Stimulated activated CD4-positive, alpha-beta T cell treated with anti-CD3 and anti-CD28 coated beads, Interleukin-4, amount 100 ng/mL, for 24 hours (primary cell): ENCODE measurements at regions not wholly inside any gene's neighbourhood (a gene's known extent, or its start where the extent isn't known, plus 50 kb on each side); places are given as distances from the start of the nearest gene placed in this dataset.
"Not testable (repeated sequence)": the region's sequence is repeated elsewhere in the genome, so short reads cannot be mapped to it uniquely, and the experiment has no call there.

Experiments used
- DNase-seq: peaks from one replicate; pipeline ENCODE4 v3.0.0-alpha.2; 2020

GRCh38 chr3:153269730-153270129 lies 107.7 kb downstream of the RAP2B start:
- DNase-seq = no peak

GRCh38 chr3:153273217-153273616 lies 111.2 kb downstream of the RAP2B start:
- no peak for DNase-seq

GRCh38 chr3:153273767-153274435 lies 111.9 kb downstream of the RAP2B start:
- DNase-seq = no peak

DNA sequence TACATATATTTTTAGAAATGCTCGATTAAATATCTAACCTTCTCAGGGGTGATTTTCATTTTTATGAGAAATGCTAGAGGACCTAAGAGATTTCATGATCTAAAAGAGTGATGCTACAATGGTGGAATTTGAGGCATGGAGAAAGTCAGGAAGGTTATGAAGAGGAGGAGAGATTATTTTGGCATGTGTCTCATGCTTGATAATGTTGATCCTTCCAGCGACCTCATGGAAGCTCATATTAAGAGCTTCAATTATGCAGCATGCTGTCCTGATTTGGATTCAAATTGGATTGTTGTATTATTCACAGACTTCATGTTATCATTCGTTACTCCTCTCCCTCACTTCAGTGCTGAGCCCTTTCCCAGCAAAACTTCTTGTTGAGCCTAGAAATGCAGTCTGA lies 112.5 kb downstream of the RAP2B start:
- DNase-seq = no peak

DNA sequence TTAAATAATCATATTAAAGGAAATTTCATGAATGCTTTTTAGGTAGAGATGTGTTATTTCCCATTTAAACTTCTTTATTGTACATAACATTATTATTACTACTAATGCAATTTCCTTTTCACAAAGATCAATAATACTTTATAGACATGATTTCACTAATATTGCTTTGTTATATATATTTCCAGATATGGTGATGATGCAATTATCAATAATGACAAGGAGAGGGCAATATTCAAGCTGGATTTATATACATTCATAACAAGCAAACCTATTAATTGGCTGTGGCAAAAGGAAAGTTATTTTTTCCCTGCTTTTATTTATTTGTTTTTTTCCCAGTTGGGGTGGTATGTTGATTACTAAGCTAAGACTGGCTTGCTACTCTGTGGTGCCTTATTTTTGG lies 113.5 kb downstream of the RAP2B start:
- DNase-seq = no peak

DNA sequence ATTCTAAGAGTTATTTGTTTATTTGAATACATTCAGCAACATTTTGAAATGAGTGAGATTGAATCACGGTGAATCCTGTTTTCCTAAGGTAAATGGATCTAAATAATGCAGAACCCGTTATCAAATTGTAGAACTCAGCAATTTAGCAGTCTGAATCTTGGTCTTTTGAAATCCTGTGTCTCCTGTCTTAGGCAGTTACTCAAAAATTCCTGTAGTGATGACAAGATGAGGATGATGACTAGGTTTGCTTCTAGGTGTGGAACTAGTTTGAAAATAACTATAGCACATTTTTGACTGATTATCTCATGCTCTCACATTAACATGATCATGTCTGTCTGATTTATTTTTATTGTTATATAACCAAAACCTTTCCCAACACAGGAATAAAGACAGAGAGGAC lies 115.0 kb downstream of the RAP2B start:
- DNase-seq = no peak

DNA sequence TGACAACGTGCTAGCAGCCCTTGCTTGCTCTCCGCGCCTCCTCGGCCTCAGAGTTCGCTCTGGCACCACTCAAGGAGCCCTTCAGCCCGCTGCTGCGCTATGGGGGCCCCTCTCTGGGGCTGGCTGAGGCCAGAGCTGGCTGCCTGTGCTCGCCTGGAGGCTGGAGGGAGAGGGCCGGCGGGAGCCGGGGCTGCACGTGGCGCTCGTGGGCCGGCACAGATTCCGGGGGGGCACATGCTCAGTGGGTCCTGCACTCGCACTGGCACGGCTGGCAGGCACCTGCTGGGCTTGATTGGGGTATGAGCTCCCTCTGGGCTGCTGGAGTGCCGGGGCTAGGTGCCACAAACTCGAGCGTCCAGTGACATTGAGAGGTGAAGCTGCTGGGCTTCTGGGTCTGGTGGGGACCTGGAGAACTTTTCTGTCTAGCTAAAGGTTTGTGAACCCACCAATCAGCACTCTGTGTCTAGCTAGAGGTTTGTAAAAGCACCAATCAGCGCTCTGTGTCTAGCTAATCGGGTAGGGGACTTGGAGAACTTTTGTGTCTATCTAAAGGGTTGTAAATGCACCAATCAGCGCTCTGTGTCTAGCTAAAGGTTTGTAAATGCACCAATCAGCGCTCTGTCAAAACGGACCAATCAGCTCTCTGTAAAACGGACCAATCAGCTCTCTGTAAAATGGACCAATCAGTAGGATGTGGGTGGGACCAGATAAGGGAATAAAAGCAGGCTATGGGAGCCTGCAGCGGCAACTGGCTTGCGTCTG lies 119.4 kb downstream of the RAP2B start:
- DNase-seq = not testable (repeated sequence)

DNA sequence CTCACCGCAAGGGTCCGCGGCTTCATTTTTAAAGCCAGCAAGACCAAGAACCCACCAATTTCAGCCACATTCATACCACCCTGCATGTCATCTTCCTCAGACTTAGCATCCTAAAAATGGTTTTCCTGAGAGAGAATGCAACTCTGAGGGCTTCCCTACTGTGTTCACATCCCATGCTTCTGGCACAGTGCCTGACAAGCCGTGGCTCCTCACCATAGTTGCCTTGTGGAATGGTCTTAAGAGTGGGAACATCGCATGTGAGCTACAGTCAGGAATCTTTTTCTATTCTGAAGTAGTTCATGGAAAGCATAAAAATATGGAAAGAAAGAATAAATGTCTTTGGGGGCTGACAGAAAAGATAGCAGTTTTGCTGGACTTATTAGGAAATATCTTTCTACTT lies 120.3 kb downstream of the RAP2B start:
- no peak for DNase-seq

DNA sequence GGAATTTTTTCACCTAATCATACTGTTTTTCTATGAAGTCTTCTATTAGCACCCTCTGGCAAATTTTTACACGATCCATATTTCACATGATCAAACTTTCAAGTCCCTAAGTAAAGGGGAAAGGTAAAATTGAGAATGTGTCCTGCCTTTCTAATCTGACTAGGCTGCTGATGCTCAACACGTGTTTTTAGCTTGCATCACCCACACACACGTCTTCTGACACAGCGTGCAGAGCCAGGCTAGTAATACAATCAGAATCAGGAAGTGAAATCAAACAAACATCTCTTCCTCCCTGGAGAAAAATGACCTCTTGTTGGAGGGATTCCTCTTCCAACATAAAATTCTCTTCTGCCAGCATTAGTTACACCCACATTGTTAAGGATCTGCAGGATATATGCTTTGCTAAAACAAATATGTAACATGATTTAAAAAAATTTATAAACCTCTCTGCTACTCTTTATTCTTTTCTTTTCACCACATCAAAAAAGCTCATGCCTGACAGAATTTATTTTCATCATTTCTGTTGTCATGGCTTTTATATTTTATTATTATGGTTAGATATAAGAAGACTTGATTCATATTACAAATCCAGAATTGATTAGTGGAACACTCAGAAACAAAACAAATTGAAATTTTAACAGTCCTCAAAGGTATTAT lies 122.4 kb downstream of the RAP2B start:
- DNase-seq = peak; percentile 51

DNA sequence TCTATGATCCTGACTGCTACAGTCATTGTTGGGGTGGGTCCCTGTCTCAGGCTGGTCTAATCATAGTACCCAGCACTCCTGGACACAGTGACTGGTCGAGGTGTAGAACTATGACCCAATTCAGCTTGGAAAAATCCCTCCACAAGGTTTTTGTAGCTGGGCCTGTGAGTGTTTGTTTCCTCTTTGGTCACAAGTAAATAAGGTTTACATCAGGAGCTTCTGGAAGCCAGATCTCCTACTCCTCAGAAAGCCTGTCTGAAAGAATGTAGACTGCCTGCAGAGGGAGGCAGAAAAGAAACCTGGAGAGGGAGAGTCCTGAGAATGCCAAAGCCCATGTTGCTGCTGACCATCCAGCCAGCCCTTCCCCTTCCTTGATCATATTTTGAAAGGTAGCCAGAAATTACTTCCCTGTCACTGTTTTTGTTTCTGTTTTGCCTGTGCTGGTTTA lies 123.2 kb downstream of the RAP2B start:
- DNase-seq = no peak

DNA sequence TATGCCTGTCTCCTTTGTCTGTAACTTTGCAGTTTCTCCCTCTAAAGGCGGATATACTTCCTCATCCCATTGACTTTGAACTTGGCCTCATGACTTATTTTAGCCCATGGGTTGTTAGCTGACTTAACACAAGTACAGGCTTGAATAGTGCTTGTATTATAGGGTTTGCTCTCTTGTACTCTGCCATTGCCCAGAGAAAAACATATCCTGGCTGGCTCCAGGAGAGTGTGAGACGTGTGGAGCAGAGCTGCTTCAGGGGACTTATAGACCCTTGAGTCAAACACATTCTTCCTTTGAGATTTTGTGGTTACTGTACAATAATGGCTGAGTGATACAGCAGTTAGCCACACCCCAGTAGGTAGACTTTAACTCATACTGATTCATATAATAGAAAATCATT lies 124.0 kb downstream of the RAP2B start:
- no peak for DNase-seq

- no peak for DNase-seq
Measured at GRCh38 chr3:153287017-153287416, 125.0 kb downstream of the RAP2B start.

DNA sequence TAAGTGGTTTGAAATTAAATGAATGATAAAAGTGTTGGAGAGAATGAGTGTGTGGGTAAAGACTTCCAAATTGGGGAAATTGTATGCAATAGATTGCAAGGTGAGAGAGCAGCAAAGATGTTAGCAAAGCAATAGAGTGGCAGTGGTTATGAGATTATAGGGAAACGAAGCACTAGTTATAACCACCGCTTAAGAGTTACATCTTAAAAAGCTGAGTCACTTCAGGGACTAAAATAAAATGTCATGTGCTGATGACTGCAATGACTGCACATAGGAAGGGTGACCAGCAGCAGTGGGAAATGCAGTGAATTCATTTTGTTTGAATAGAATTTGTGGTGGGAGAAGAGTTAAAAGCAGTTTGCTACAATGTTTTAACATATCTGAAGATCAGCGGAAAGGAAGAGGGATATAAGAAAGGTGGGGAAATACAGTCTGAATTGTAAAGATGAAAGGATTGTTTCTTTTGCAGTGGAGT lies 127.3 kb downstream of the RAP2B start:
- no peak for DNase-seq

- DNase-seq = no peak
Measured at GRCh38 chr3:153290268-153291015, 128.4 kb downstream of the RAP2B start.

DNA sequence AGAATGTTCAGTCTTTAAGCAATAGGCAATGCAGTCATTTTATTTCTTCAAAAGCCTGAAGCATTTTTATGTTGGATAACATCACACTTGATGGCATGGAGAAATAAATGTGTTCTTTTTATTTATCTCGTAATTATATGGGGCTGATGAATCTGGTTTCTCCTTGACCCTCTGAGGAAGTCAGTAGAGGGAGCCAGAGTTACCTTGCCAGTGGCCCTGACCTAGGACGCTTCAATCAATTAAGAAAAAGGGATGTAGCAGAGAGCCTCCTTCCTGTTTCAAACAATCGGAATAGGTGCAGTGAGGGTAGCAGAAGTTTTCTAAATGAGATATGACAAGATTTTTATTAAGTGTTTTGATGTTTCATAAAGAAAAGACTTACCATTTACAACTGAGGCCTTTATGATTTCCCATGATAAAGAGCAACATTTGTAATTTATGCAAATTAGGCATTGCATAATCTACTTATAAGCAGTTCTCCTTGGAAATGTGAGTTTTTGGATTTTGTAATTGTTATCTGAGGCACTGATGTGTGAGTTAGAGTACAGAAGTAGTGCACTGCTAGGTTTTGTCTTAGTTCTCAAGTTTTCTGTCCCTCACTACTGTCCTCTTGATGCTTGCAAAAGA lies 129.1 kb downstream of the RAP2B start:
- DNase-seq = peak; percentile 15

DNA sequence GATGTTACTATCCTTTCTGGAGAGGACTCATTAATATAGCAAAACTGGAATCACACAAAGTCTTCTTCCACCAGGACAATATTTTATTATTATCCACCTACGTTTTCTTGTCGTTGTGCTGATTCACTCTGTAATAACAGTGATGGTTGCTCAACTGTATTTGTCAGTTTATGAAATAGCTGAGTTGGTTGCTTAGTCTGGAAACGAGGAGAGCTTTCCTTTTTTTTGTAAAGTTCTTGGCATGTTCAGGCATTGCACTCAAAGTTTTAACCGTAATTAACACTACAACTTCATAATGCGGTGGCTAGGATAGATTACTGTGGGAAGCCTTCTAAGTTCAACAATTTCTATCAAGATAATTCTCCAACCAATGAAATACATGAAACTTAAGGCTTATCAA lies 131.2 kb downstream of the RAP2B start:
- no peak for DNase-seq

DNA sequence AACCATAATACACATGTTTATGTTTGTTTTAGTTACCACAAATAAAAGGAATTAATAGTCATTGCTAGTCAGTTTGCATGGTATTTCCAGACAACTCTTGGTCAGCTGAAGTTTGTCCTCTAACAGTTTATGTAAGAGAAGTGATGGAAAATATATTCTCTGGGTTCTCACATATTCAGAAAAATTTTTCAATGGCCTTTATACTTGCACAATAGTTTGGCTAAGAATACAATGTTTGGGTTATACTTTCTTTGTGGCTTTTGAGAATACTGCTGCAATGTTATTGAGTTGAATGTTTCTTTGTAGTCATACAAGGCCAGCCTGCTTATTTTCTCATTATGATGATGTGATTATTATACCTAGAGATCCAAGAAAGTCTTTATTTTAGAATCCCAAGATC lies 133.9 kb downstream of the RAP2B start:
- no peak for DNase-seq

- DNase-seq = no peak
Measured at GRCh38 chr3:153305189-153305588, 143.2 kb downstream of the RAP2B start.

DNA sequence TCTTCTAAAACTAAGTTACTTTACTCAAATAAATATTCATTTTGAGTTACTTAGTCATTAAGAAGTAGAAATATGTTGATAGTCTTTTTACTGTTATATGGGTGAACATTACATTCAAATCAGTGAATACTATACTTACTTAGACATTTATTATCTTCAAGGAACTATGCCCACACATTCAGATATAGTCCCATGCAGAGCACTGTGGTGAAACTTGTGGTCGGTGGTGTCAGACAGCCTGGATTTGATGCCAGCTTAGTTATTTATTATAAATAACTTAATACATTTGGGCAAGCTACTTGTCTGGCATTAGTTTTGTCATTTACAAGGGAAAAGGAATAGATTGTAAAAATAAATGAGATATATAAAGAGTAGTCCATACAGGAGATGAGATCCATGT lies 149.5 kb downstream of the RAP2B start:
- DNase-seq = no peak

DNA sequence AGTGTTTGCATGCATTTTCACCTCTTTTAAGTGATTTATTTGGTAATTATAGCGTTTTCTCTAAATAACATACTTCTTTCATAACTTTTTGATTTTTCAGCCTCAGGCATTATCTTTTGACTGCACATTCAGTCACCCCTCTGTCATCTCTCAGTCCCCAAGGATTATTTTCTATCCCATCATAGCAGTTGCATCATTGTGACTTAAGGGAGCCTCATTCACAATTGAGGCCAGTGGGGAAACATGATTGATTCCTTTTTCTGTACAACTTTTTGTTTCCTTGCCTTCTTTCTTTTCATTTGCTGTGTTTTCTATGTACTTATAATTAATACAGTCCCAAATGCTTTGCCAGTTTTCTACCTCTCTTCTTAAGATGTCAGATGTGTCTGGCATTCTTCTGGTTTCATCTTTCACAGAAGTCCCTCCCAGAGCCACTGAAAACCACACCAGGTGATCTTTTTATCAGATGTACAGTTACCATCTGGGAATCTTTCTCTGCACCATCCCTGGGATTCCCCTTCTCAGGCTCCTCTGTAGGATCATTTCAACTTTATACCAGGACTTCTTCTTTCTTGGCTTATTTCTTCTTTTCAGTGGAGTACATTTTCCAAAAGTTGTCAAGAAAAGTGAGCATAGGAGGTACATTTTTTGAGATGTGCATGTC lies 151.4 kb downstream of the RAP2B start:
- no peak for DNase-seq

GRCh38 chr3:153314038-153314437 lies 152.0 kb downstream of the RAP2B start:
- no peak for DNase-seq

DNA sequence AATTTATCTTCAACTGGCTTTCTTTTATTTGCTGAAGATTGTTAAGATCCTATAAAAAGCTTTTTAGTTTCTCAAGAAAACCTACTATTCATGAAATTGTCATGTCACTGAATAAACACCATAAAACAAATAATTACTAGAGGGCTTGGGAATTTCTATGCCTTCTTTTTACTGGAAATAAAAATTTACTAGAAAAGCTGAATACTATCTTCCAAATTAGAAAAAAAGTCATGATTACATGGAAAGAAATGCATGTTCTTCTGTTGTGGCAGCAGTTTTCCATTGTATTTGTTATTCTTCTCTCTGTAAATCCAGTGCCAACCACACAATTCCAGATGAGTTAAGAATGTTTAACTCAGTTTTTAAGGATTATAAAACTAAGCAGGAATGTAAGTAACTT lies 153.8 kb downstream of the RAP2B start:
- DNase-seq = no peak
